ENCODE measurements at regions not wholly inside any gene's neighbourhood (a gene's known extent, or its start where the extent isn't known, plus 50 kb on each side); places are given as distances from the start of the nearest gene placed in this dataset.
A peak's percentile ranks its signal among the peaks of the same experiment; 100 is the strongest.

GRCh38 chr2:7880566-7880965, 801.3 kb upstream of the ID2 start:
- H3K4me3 ChIP-seq: no peak overlapping the region
- H3K79me2 ChIP-seq (ENCODE audit: low read depth): no peaks in the 10 kb centered on the region
- H3K4me1 ChIP-seq: peaks cover 20% of the 10 kb centered on the region
- H3K27ac ChIP-seq: no peak overlapping the region
- H3K36me3 Mint-ChIP-seq: no peaks in the 10 kb centered on the region
- peaks cover 36% of the 10 kb centered on the region for H3K27me3 ChIP-seq
- no peak for DNase-seq (ENCODE audit: low spot score)
- H3K4me1 Mint-ChIP-seq: peaks cover 32% of the 10 kb centered on the region
- H3K4me3 Mint-ChIP-seq: no peak overlapping the region
- no peak overlapping the region for H3K9ac ChIP-seq
- TF ChIP-seq, protein P1, sequence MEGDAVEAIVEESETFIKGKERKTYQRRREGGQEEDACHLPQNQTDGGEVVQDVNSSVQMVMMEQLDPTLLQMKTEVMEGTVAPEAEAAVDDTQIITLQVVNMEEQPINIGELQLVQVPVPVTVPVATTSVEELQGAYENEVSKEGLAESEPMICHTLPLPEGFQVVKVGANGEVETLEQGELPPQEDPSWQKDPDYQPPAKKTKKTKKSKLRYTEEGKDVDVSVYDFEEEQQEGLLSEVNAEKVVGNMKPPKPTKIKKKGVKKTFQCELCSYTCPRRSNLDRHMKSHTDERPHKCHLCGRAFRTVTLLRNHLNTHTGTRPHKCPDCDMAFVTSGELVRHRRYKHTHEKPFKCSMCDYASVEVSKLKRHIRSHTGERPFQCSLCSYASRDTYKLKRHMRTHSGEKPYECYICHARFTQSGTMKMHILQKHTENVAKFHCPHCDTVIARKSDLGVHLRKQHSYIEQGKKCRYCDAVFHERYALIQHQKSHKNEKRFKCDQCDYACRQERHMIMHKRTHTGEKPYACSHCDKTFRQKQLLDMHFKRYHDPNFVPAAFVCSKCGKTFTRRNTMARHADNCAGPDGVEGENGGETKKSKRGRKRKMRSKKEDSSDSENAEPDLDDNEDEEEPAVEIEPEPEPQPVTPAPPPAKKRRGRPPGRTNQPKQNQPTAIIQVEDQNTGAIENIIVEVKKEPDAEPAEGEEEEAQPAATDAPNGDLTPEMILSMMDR (IDR thresholded peaks at IDR 0.05): no peak
- TF ChIP-seq EZH2phosphoT487 (IDR thresholded peaks at IDR 0.05) (no peak), EZH2 (IDR thresholded peaks at IDR 0.05) (no peak)
- no peaks in the 10 kb centered on the region for H3K36me3 ChIP-seq
- no peak overlapping the region for H3K4me2 ChIP-seq
- peaks cover 4% of the 10 kb centered on the region for H3F3A ChIP-seq (ENCODE audit: low read depth)
- H2AFZ ChIP-seq (replicated peaks): no peak overlapping the region
- no peak overlapping the region for H3K27ac Mint-ChIP-seq
- H3K9me3 ChIP-seq (ENCODE audit: low read depth): no peaks in the 10 kb centered on the region
- no peaks in the 10 kb centered on the region for H4K20me1 ChIP-seq (ENCODE audit: low read depth)
- peaks cover 7% of the 10 kb centered on the region for H3K27me3 Mint-ChIP-seq (ENCODE audit: insufficient read depth, low read depth)
- peaks cover 6% of the 10 kb centered on the region for H3K9me3 Mint-ChIP-seq

GRCh38 chr2:7881063-7881462, 800.8 kb upstream of the ID2 start:
- DNase-seq (ENCODE audit: low spot score): no peak
- peaks cover 33% of the 10 kb centered on the region for H3K27me3 ChIP-seq
- H3K9me3 Mint-ChIP-seq: peaks cover 6% of the 10 kb centered on the region
- peaks cover 7% of the 10 kb centered on the region for H3K27me3 Mint-ChIP-seq (ENCODE audit: insufficient read depth, low read depth)
- no peak overlapping the region for H3K27ac Mint-ChIP-seq
- H3F3A ChIP-seq (ENCODE audit: low read depth): peaks cover 4% of the 10 kb centered on the region
- peak overlapping the region; percentile 12 for H2AFZ ChIP-seq (replicated peaks)
- no peak overlapping the region for H3K4me2 ChIP-seq
- no peak overlapping the region for H3K4me3 Mint-ChIP-seq
- no peaks in the 10 kb centered on the region for H4K20me1 ChIP-seq (ENCODE audit: low read depth)
- H3K4me1 Mint-ChIP-seq: peaks cover 32% of the 10 kb centered on the region
- H3K4me3 ChIP-seq: no peak overlapping the region
- H3K9ac ChIP-seq: no peak overlapping the region
- no peak overlapping the region for H3K27ac ChIP-seq
- H3K36me3 Mint-ChIP-seq: no peaks in the 10 kb centered on the region
- H3K4me1 ChIP-seq: peaks cover 20% of the 10 kb centered on the region
- H3K9me3 ChIP-seq (ENCODE audit: low read depth): no peaks in the 10 kb centered on the region
- no peaks in the 10 kb centered on the region for H3K79me2 ChIP-seq (ENCODE audit: low read depth)
- H3K36me3 ChIP-seq: no peaks in the 10 kb centered on the region
- TF ChIP-seq, protein P1 (IDR thresholded peaks at IDR 0.05): no peak
- TF ChIP-seq EZH2phosphoT487 (IDR thresholded peaks at IDR 0.05) (no peak), EZH2 (IDR thresholded peaks at IDR 0.05) (no peak)

GRCh38 chr2:7881466-7881865, 800.4 kb upstream of the ID2 start:
- Mint-ChIP-seq H3K9me3 (peaks cover 6% of the 10 kb centered on the region), H3K36me3 (no peaks in the 10 kb centered on the region), H3K27me3 (ENCODE audit: insufficient read depth, low read depth) (peaks cover 7% of the 10 kb centered on the region), H3K27ac (no peak overlapping the region), H3K4me1 (peaks cover 32% of the 10 kb centered on the region), H3K4me3 (no peak overlapping the region)
- H3K4me3 ChIP-seq: no peak overlapping the region
- H3K36me3 ChIP-seq: no peaks in the 10 kb centered on the region
- peak overlapping the region; percentile 12 for H2AFZ ChIP-seq (replicated peaks)
- no peaks in the 10 kb centered on the region for H4K20me1 ChIP-seq (ENCODE audit: low read depth)
- no peaks in the 10 kb centered on the region for H3K9me3 ChIP-seq (ENCODE audit: low read depth)
- no peak overlapping the region for H3K27ac ChIP-seq
- DNase-seq (ENCODE audit: low spot score): no peak
- peaks cover 4% of the 10 kb centered on the region for H3F3A ChIP-seq (ENCODE audit: low read depth)
- H3K4me2 ChIP-seq: no peak overlapping the region
- H3K27me3 ChIP-seq: peaks cover 29% of the 10 kb centered on the region
- H3K9ac ChIP-seq: no peak overlapping the region
- TF ChIP-seq EZH2phosphoT487 (IDR thresholded peaks at IDR 0.05) (no peak), EZH2 (IDR thresholded peaks at IDR 0.05) (no peak)
- TF ChIP-seq, protein P1 (IDR thresholded peaks at IDR 0.05): no peak
- no peaks in the 10 kb centered on the region for H3K79me2 ChIP-seq (ENCODE audit: low read depth)
- H3K4me1 ChIP-seq: peaks cover 20% of the 10 kb centered on the region
